ENCODE measurements at regions not wholly inside any gene's neighbourhood (a gene's known extent, or its start where the extent isn't known, plus 50 kb on each side); places are given as distances from the start of the nearest gene placed in this dataset.

- Histone ChIP-seq H3K9me3 (ENCODE audit: control insufficient read depth, low read depth, low read length) (no peaks in the 10 kb centered on the region), H3K27ac (ENCODE audit: low read length) (no peak overlapping the region), H3K4me1 (ENCODE audit: control insufficient read depth, insufficient read depth, low read length) (no peaks in the 10 kb centered on the region), H3K36me3 (ENCODE audit: control insufficient read depth, insufficient read depth, low read length) (no peaks in the 10 kb centered on the region), H3K27me3 (ENCODE audit: control insufficient read depth, insufficient read depth, low read length) (no peaks in the 10 kb centered on the region), H3K4me3 (ENCODE audit: low read length) (no peak overlapping the region)
- no peak for DNase-seq
- no CpG with 5 or more reads among the region's 1 CpG for WGBS (ENCODE audit: insufficient coverage, low lambda C conversion rate)
These were observed 446.5 kb downstream of the PRR16 start for GRCh38 chr5:120910629-120911028.

- Histone ChIP-seq H3K4me1 (ENCODE audit: control insufficient read depth, insufficient read depth, low read length) (no peaks in the 10 kb centered on the region), H3K9me3 (ENCODE audit: control insufficient read depth, low read depth, low read length) (no peaks in the 10 kb centered on the region), H3K27ac (ENCODE audit: low read length) (no peak overlapping the region), H3K27me3 (ENCODE audit: control insufficient read depth, insufficient read depth, low read length) (no peaks in the 10 kb centered on the region), H3K4me3 (ENCODE audit: low read length) (no peak overlapping the region), H3K36me3 (ENCODE audit: control insufficient read depth, insufficient read depth, low read length) (no peaks in the 10 kb centered on the region)
- DNase-seq: no peak
- no CpG with 5 or more reads among the region's 2 CpGs for WGBS (ENCODE audit: insufficient coverage, low lambda C conversion rate)
These were observed 449.3 kb downstream of the PRR16 start for GRCh38 chr5:120913396-120913795.

DNA sequence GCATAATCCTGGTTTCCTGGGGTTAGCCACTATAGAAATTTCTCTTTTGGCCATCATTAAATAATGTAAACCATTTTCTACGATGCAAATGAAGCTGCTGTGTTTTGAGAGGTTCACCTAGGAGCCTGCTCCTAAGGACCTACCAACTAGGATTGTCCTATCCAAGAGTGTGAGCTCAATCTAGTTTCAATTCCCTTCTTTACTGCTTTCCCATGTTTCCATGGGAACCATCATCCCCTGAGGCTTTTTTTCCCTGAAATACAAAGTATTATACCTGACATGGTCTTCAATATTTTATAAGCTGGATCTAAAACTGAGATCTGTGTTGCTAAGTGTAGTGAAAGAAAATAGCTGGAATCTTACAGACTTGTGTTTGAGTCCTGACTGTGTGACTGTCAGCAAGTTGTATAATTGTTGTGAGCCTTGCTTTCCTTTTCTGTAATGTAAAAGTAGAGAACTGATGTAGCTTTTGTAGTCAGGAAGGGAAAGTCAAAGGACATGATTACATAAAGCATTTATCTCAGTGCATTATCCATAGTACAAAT lies 453.2 kb downstream of the PRR16 start:
- 67% methylated on average over 1 of the region's 1 CpG for WGBS (ENCODE audit: insufficient coverage, low lambda C conversion rate)
- Histone ChIP-seq H3K4me3 (ENCODE audit: low read length) (no peak overlapping the region), H3K9me3 (ENCODE audit: control insufficient read depth, low read depth, low read length) (no peaks in the 10 kb centered on the region), H3K27me3 (ENCODE audit: control insufficient read depth, insufficient read depth, low read length) (no peaks in the 10 kb centered on the region), H3K27ac (ENCODE audit: low read length) (no peak overlapping the region), H3K36me3 (ENCODE audit: control insufficient read depth, insufficient read depth, low read length) (no peaks in the 10 kb centered on the region), H3K4me1 (ENCODE audit: control insufficient read depth, insufficient read depth, low read length) (no peaks in the 10 kb centered on the region)
- DNase-seq: no peak

DNA sequence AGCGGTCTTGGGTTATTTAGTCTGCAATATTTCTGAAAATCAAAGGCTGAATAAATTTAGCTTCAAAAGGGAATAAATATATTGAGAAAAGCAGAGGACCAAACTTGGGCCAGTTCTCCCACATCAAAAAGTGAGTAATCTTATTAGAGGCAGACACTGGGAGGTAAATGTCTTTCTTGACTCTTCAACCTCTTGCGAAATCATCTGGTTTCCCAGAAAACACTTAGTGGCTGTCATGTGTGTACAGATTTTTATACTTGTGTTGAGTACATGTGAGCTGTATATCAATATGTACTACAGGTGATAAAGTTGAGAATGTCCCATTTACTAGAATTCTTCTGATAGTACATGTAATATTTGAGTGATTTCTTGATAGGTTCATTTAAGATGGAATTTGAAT lies 454.9 kb downstream of the PRR16 start:
- H3K9me3 ChIP-seq (ENCODE audit: control insufficient read depth, low read depth, low read length): no peaks in the 10 kb centered on the region
- WGBS (ENCODE audit: insufficient coverage, low lambda C conversion rate): 80% methylated on average over 1 of the region's 2 CpGs
- no peak for DNase-seq
- H3K27ac ChIP-seq (ENCODE audit: low read length): no peak overlapping the region
- no peaks in the 10 kb centered on the region for H3K4me1 ChIP-seq (ENCODE audit: control insufficient read depth, insufficient read depth, low read length)
- H3K36me3 ChIP-seq (ENCODE audit: control insufficient read depth, insufficient read depth, low read length): no peaks in the 10 kb centered on the region
- H3K27me3 ChIP-seq (ENCODE audit: control insufficient read depth, insufficient read depth, low read length): no peaks in the 10 kb centered on the region
- no peak overlapping the region for H3K4me3 ChIP-seq (ENCODE audit: low read length)

DNA sequence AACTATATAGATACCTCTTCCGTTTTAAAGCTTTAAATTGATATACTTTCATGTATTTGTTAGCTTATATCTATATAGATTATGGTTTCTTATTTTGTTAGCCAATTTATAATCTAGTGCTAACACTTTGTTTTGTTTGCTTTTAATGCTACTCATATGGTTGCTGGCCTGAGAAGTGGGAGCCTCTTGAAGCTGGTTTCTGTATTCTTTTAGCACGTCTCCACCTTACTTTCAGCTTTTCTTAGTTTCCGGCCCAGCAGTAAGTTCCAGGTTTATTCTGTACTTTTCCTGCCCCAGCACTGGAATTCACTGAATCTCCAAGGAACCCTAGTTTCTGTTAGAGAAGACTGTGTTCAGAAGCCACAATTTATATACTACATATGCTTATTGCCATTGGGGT lies 458.9 kb downstream of the PRR16 start:
- no peaks in the 10 kb centered on the region for H3K36me3 ChIP-seq (ENCODE audit: control insufficient read depth, insufficient read depth, low read length)
- no peaks in the 10 kb centered on the region for H3K9me3 ChIP-seq (ENCODE audit: control insufficient read depth, low read depth, low read length)
- no peaks in the 10 kb centered on the region for H3K4me1 ChIP-seq (ENCODE audit: control insufficient read depth, insufficient read depth, low read length)
- H3K27ac ChIP-seq (ENCODE audit: low read length): no peak overlapping the region
- WGBS (ENCODE audit: insufficient coverage, low lambda C conversion rate): 100% methylated on average over 2 of the region's 3 CpGs
- no peaks in the 10 kb centered on the region for H3K27me3 ChIP-seq (ENCODE audit: control insufficient read depth, insufficient read depth, low read length)
- H3K4me3 ChIP-seq (ENCODE audit: low read length): no peak overlapping the region
- no peak for DNase-seq

DNA sequence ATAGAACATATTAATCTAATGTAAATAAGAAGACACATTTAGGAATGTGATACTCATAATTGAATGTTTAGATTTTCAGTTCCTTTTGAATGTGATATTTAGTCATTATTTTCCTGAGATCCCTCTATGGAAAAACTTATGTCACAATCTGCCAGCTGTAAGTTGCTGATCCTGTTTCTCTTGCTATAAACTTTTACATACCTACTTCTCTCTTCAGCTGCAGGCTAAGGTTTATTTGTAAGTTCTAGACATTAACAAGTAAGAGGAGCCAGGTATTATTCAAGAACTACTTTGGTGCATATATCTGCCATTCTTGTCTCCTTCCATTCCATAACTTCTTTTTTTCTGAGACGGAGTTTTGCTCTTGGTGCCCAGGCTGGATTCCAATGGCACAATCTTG lies 462.4 kb downstream of the PRR16 start:
- no peaks in the 10 kb centered on the region for H3K27me3 ChIP-seq (ENCODE audit: control insufficient read depth, insufficient read depth, low read length)
- no peaks in the 10 kb centered on the region for H3K36me3 ChIP-seq (ENCODE audit: control insufficient read depth, insufficient read depth, low read length)
- WGBS (ENCODE audit: insufficient coverage, low lambda C conversion rate): 88% methylated on average over 1 of the region's 1 CpG
- H3K4me1 ChIP-seq (ENCODE audit: control insufficient read depth, insufficient read depth, low read length): no peaks in the 10 kb centered on the region
- H3K4me3 ChIP-seq (ENCODE audit: low read length): no peak overlapping the region
- H3K27ac ChIP-seq (ENCODE audit: low read length): no peak overlapping the region
- DNase-seq: no peak
- no peaks in the 10 kb centered on the region for H3K9me3 ChIP-seq (ENCODE audit: control insufficient read depth, low read depth, low read length)

GRCh38 chr5:120927950-120928530 lies 463.9 kb downstream of the PRR16 start:
- Histone ChIP-seq H3K9me3 (ENCODE audit: control insufficient read depth, low read depth, low read length) (no peaks in the 10 kb centered on the region), H3K4me1 (ENCODE audit: control insufficient read depth, insufficient read depth, low read length) (no peaks in the 10 kb centered on the region), H3K27me3 (ENCODE audit: control insufficient read depth, insufficient read depth, low read length) (no peaks in the 10 kb centered on the region), H3K36me3 (ENCODE audit: control insufficient read depth, insufficient read depth, low read length) (no peaks in the 10 kb centered on the region), H3K27ac (ENCODE audit: low read length) (no peak overlapping the region), H3K4me3 (ENCODE audit: low read length) (no peak overlapping the region)
- DNase-seq: no peak

DNA sequence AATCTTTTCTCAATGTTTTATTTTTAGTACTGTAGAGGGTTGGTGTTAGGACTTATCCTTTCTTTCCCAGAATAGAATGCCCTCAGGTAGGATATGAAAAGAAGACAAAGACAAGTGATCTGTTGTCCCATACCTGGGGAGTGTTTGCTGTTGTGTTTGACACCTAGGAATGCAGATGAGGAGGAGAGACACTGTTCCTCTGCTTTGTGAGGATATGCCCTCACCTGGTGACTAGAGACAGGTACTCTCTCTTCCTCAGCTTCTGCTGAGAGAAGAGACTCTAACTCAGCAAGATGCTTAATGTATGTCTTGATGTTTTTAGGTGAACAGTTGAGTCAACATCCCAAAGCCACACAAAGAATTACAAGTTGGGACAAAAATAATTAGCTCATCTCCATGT lies 468.4 kb downstream of the PRR16 start:
- no peak for DNase-seq
- Histone ChIP-seq H3K9me3 (ENCODE audit: control insufficient read depth, low read depth, low read length) (peaks cover 3% of the 10 kb centered on the region), H3K4me1 (ENCODE audit: control insufficient read depth, insufficient read depth, low read length) (no peaks in the 10 kb centered on the region)

DNA sequence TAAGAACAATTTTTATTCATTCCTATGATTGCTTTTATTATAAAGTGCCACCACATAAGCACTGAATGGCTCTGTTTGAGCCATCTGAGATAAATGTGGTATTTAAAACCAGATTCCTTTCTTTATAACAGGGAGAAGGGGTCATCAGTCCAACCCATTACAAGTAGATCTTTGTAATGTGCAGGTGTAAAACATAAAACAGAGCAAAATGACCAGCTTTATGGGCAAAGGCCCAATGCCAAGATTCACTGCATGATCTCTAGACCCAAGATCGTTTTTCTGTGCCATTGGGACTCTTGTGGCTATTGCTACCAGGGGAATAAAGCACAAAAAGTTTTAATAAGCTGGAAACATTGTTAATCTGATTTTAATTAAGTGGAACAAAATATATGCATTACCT lies 469.9 kb downstream of the PRR16 start:
- no CpG with 5 or more reads among the region's 1 CpG for WGBS (ENCODE audit: insufficient coverage, low lambda C conversion rate)
- Histone ChIP-seq H3K36me3 (ENCODE audit: control insufficient read depth, insufficient read depth, low read length) (no peaks in the 10 kb centered on the region), H3K27ac (ENCODE audit: low read length) (no peak overlapping the region), H3K4me3 (ENCODE audit: low read length) (no peak overlapping the region), H3K27me3 (ENCODE audit: control insufficient read depth, insufficient read depth, low read length) (no peaks in the 10 kb centered on the region), H3K4me1 (ENCODE audit: control insufficient read depth, insufficient read depth, low read length) (no peaks in the 10 kb centered on the region), H3K9me3 (ENCODE audit: control insufficient read depth, low read depth, low read length) (peaks cover 3% of the 10 kb centered on the region)
- peak in 1 of 2 donors; percentile 4 for DNase-seq

More for the DNA sequence above, 468.4 kb downstream of the PRR16 start:
- Histone ChIP-seq H3K4me3 (ENCODE audit: low read length) (no peak overlapping the region), H3K27me3 (ENCODE audit: control insufficient read depth, insufficient read depth, low read length) (no peaks in the 10 kb centered on the region), H3K36me3 (ENCODE audit: control insufficient read depth, insufficient read depth, low read length) (no peaks in the 10 kb centered on the region), H3K27ac (ENCODE audit: low read length) (no peak overlapping the region)

DNA sequence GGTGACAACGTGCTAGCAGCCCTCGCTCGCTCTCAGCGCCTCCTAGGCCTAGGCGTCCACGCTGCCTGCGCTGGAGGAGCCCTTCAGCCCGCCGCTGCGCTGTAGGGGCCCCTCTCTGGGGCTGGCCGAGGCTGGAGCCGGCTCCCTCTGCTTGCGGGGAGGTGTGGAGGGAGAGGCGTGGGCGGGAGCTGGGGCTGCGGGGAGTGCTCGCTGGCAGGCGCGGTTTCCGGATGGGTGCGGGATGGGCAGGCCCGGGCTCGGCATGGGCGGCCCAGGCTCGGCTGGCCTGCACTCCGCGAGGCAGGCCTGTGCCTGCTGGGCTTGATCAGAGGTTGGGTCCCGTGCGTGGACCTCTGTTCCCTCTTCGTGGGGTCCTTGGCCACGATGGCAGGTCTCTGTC lies 472.6 kb downstream of the PRR16 start:
- Histone ChIP-seq H3K4me1 (ENCODE audit: control insufficient read depth, insufficient read depth, low read length) (no peaks in the 10 kb centered on the region), H3K4me3 (ENCODE audit: low read length) (no peak overlapping the region), H3K36me3 (ENCODE audit: control insufficient read depth, insufficient read depth, low read length) (no peaks in the 10 kb centered on the region), H3K9me3 (ENCODE audit: control insufficient read depth, low read depth, low read length) (peaks cover 3% of the 10 kb centered on the region), H3K27me3 (ENCODE audit: control insufficient read depth, insufficient read depth, low read length) (no peaks in the 10 kb centered on the region), H3K27ac (ENCODE audit: low read length) (no peak overlapping the region)
- no peak for DNase-seq
- no CpG with 5 or more reads among the region's 31 CpGs for WGBS (ENCODE audit: insufficient coverage, low lambda C conversion rate)

- H3K4me3 ChIP-seq (ENCODE audit: low read length): no peak overlapping the region
- DNase-seq: no peak
- no peaks in the 10 kb centered on the region for H3K36me3 ChIP-seq (ENCODE audit: control insufficient read depth, insufficient read depth, low read length)
- H3K9me3 ChIP-seq (ENCODE audit: control insufficient read depth, low read depth, low read length): peaks cover 3% of the 10 kb centered on the region
- WGBS (ENCODE audit: insufficient coverage, low lambda C conversion rate): no CpG with 5 or more reads among the region's 1 CpG
- H3K27ac ChIP-seq (ENCODE audit: low read length): no peak overlapping the region
- H3K4me1 ChIP-seq (ENCODE audit: control insufficient read depth, insufficient read depth, low read length): no peaks in the 10 kb centered on the region
- no peaks in the 10 kb centered on the region for H3K27me3 ChIP-seq (ENCODE audit: control insufficient read depth, insufficient read depth, low read length)
These were observed 474.5 kb downstream of the PRR16 start for GRCh38 chr5:120938604-120939003.

All from large intestine (tissue), 3 donors.